ENCODE measurements at regions not wholly inside any gene's neighbourhood (a gene's known extent, or its start where the extent isn't known, plus 50 kb on each side); places are given as distances from the start of the nearest gene placed in this dataset.

DNA sequence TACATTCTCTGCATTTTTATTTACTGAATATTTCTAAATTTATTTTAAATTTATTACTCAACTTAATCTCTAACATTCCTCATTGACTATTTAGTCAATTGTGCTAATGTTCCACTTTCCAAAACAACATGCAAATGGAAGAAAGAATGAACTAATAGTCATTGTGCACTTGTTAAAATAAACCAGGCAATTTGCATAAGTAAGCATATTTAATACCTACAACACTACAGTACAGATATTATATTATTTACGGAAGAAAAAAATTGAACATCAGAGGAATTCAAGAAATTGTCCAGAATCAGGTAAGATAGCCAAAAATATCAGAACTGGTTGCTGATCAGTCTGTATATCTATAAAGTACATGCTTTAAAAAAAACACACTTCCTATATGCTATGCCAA lies 320.5 kb downstream of the CENPW start:
- TF ChIP-seq, protein P1, sequence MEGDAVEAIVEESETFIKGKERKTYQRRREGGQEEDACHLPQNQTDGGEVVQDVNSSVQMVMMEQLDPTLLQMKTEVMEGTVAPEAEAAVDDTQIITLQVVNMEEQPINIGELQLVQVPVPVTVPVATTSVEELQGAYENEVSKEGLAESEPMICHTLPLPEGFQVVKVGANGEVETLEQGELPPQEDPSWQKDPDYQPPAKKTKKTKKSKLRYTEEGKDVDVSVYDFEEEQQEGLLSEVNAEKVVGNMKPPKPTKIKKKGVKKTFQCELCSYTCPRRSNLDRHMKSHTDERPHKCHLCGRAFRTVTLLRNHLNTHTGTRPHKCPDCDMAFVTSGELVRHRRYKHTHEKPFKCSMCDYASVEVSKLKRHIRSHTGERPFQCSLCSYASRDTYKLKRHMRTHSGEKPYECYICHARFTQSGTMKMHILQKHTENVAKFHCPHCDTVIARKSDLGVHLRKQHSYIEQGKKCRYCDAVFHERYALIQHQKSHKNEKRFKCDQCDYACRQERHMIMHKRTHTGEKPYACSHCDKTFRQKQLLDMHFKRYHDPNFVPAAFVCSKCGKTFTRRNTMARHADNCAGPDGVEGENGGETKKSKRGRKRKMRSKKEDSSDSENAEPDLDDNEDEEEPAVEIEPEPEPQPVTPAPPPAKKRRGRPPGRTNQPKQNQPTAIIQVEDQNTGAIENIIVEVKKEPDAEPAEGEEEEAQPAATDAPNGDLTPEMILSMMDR (IDR thresholded peaks at IDR 0.05; ENCODE audit: insufficient read depth, missing control alignments): no peak
- DNase-seq (ENCODE audit: insufficient read length, low spot score): no peak
- peak; percentile 21 for FAIRE-seq

DNA sequence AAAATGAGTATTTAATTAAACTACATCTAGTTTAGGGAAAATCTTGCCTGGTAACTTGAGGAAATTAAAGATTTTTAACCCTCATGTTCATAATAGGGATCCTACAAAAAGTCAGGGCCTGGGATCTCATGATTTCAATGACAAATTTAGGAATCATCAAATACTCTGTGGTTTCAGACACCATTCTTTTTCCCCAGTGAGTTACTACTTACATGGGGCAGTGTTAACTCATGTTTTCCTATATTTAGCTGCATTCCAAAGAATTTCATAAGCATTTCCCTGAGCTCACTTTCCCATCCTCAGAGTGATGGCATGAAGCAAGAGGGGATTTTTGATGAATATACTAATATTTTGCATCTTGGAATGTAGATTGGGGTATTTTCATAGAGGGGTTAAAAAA lies 321.7 kb downstream of the CENPW start:
- FAIRE-seq (no peak), DNase-seq (ENCODE audit: insufficient read length, low spot score) (no peak)

DNA sequence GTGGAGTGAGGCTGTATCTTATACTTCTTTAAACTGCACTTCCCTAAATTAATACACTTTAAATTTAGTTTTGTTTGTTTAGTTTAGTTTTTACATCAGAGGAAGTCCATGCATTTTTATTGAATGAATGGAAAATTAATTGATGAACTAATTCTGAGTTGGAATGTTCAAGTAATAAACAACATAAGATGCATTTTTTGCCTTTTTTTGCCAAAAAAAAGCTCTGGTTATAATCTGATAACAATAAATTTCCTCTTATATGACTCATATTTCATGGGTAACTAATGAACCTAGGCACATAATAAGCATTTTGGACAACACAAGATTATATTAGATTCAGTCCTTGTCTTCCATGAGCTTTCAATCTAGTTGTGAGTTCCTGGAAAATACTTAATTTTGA lies 323.1 kb downstream of the CENPW start:
- no peak for DNase-seq (ENCODE audit: insufficient read length, low spot score)
- no peak for FAIRE-seq
- TF ChIP-seq, protein P1 (IDR thresholded peaks at IDR 0.05; ENCODE audit: insufficient read depth, missing control alignments): no peak

More for the DNA sequence above, 321.7 kb downstream of the CENPW start:
- TF ChIP-seq, protein P1 (IDR thresholded peaks at IDR 0.05; ENCODE audit: insufficient read depth, missing control alignments): no peak

DNA sequence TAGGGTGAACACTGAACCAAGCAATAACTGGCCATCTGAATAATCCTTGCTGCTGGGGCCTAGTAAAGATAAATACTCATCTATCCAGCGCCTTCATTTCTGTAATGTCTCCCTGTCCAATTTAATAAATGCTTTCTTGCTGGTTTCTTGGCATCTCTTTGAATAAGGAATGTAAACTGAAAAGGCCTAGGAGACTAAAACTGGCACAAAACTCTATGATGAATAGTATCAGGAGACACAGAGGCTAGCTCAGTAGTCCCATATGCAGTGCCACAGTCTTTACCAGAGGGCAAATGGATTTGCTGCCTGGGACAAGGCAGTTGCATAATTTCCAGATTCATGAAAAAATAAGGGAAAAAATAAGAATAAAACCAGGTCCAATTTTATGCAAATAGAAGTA lies 324.4 kb downstream of the CENPW start:
- DNase-seq (ENCODE audit: insufficient read length, low spot score) (no peak), FAIRE-seq (no peak)
- TF ChIP-seq, protein P1 (IDR thresholded peaks at IDR 0.05; ENCODE audit: insufficient read depth, missing control alignments): no peak

DNA sequence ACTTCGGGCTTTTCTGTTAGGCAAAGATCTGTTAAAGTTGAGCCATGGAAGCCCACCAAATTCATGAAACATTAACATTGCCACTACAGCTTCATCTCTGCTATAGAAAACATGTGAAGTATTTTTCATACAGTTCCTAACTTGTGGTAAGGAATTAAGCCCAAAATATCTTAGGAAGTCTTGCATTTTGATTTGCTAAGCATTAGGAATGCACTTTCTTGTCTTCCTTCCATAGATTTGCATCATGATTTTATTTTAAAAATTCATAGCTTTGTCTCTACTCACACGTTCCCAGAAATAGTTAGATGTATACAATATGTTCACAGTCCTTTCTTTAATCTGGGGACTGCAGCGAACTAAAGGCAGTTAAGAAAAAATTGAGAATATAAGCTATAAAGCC lies 325.6 kb downstream of the CENPW start:
- DNase-seq (ENCODE audit: insufficient read length, low spot score) (no peak), FAIRE-seq (no peak)
- TF ChIP-seq, protein P1 (IDR thresholded peaks at IDR 0.05; ENCODE audit: insufficient read depth, missing control alignments): no peak

DNA sequence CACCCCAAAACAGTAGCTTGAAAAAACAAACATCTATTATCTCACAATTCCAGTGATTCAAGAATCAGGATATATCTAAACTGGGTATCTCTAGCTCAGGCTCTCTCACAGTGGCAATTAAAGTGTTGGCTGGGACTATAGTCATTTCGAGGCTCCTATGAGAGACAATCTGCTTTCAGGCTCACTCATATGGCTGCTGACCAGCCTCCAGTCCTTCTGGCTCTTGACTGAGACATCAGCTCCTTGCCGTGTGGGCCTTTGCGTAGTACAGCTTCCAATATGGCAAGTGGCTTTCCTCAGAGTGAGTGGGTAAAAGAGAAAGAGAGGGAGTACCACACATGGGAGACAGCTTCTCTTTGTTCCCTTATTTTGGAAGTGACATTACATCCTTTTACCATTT lies 327.2 kb downstream of the CENPW start:
- no peak for FAIRE-seq
- TF ChIP-seq, protein P1 (IDR thresholded peaks at IDR 0.05; ENCODE audit: insufficient read depth, missing control alignments): no peak
- no peak for DNase-seq (ENCODE audit: insufficient read length, low spot score)

DNA sequence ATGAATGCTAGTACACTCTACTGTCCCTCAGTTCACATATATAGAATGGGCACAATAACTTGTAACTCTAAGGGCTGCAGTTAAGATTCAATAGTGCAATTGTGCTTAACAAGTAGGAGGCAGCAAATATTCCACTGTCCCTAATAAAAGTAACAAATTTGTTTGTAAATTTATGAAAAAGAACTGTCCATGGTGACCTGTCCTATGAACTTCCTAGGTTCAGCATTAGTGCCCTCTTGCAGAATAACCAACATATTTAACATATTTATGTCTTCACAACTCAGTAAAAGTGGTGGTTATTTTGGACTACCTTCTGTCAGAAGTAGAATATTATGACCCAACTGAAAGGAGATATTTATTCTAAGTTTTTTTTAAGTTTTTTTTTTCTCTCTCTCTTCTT lies 327.8 kb downstream of the CENPW start:
- FAIRE-seq: no peak
- TF ChIP-seq, protein P1 (IDR thresholded peaks at IDR 0.05; ENCODE audit: insufficient read depth, missing control alignments): no peak

More for the DNA sequence above, 327.8 kb downstream of the CENPW start:
- DNase-seq (ENCODE audit: insufficient read length, low spot score): no peak

All from D721Med (cell line).